CD14-positive monocyte (primary cell): ENCODE measurements at regions not wholly inside any gene's neighbourhood (a gene's known extent, or its start where the extent isn't known, plus 50 kb on each side); places are given as distances from the start of the nearest gene placed in this dataset.

Source experiments
- DNase-seq, 3 donors: peaks; one replicate each; pipeline ENCODE4 v3.0.0-alpha.2; 2011 to 2022
- H2AFZ ChIP-seq: 2 replicates; pipeline ENCODE4 v1.6.0; 2012; ENCODE audit warnings: mild to moderate bottlenecking, low read depth, low read length, inconsistent platforms; ENCODE audit not compliant: insufficient read depth, poor library complexity, severe bottlenecking
- H3K27ac ChIP-seq, 2 donors: 1 replicate in 1 of 2; 2 replicates in 1 of 2; pipeline ENCODE4 v1.5.1; 2012 to 2013; ENCODE audit warnings: low read length in 2 of 2, control low read depth in 1 of 2, inconsistent platforms in 1 of 2, low read depth in 1 of 2, mild to moderate bottlenecking in 1 of 2
- H3K27me3 ChIP-seq, 2 donors: one replicate each; pipeline versions ENCODE4 v1.6.0 to v1.6.1; 2011 to 2013; ENCODE audit warnings: low read length in 2 of 2; ENCODE audit not compliant: control insufficient read depth in 2 of 2, insufficient read depth in 2 of 2
- H3K36me3 ChIP-seq, 2 donors: replicated peaks in 1 of 2; 1 replicate in 1 of 2; 2 replicates in 1 of 2; pipeline versions ENCODE4 v1.5.1 to v1.6.1; 2012 to 2013; ENCODE audit warnings: low read length in 2 of 2, control low read depth in 1 of 2, inconsistent platforms in 1 of 2, mild to moderate bottlenecking in 1 of 2; ENCODE audit not compliant: insufficient read depth in 2 of 2, control insufficient read depth in 1 of 2
- H3K4me1 ChIP-seq, 2 donors: 1 replicate in 1 of 2; 2 replicates in 1 of 2; pipeline versions ENCODE4 v1.5.1 to v1.6.1; 2012 to 2013; ENCODE audit warnings: low read length in 2 of 2, control low read depth in 1 of 2, inconsistent platforms in 1 of 2, mild to moderate bottlenecking in 1 of 2, moderate library complexity in 1 of 2; ENCODE audit not compliant: insufficient read depth in 2 of 2, control insufficient read depth in 1 of 2
- H3K4me2 ChIP-seq: replicated peaks from 2 replicates; pipeline ENCODE3; 2012; ENCODE audit warnings: low read length, moderate library complexity, mild to moderate bottlenecking; ENCODE audit not compliant: poor library complexity, severe bottlenecking; ENCODE audit errors: extremely low read depth
- H3K4me3 ChIP-seq, 3 experiments: fragments of 200-600 bp in 1 of 3; sonication (generic) in 1 of 3; replicated peaks in 1 of 3; 1 replicate in 2 of 3; 2 replicates in 1 of 3; pipeline ENCODE4 v1.5.1; 2011 to 2013; ENCODE audit warnings: low read length in 3 of 3, mild to moderate bottlenecking in 3 of 3, control low read depth in 2 of 3, low read depth in 2 of 3, inconsistent platforms in 1 of 3, moderate library complexity in 1 of 3
- H3K79me2 ChIP-seq: 2 replicates; pipeline ENCODE4 v1.6.0; 2012; ENCODE audit warnings: mild to moderate bottlenecking, control low read depth, inconsistent platforms, low read length, moderate library complexity; ENCODE audit not compliant: insufficient read depth
- H3K9ac ChIP-seq: 2 replicates; pipeline ENCODE4 v1.6.0; 2017; ENCODE audit warnings: low read length, mild to moderate bottlenecking; ENCODE audit not compliant: insufficient read depth, poor library complexity, severe bottlenecking
- H3K9me3 ChIP-seq, 2 donors: replicated peaks in 1 of 2; 1 replicate in 1 of 2; 2 replicates in 1 of 2; pipeline versions ENCODE4 v1.5.1 to v1.6.1; 2012 to 2013; ENCODE audit warnings: low read length in 2 of 2, control low read depth in 1 of 2; ENCODE audit not compliant: control insufficient read depth in 1 of 2, insufficient read depth in 1 of 2
- H4K20me1 ChIP-seq: 2 replicates; pipeline ENCODE4 v1.6.0; 2012; ENCODE audit warnings: mild to moderate bottlenecking, low read length, control low read depth, moderate library complexity; ENCODE audit not compliant: insufficient read depth
- H3K27ac Mint-ChIP-seq, 7 donors: one replicate each; pipeline ENCODE4 v1.8.0; 2020; ENCODE audit warnings: mild to moderate bottlenecking in 7 of 7, mixed read lengths in 7 of 7, moderate library complexity in 6 of 7, inconsistent platforms in 2 of 7
- H3K27me3 Mint-ChIP-seq, 3 donors: one replicate each; pipeline ENCODE4 v1.8.0; 2021 to 2022; ENCODE audit warnings: low read depth in 3 of 3, mild to moderate bottlenecking in 3 of 3, mixed read lengths in 3 of 3, moderate library complexity in 3 of 3, inconsistent platforms in 1 of 3
- H3K36me3 Mint-ChIP-seq, 2 donors: one replicate each; pipeline ENCODE4 v1.8.0; 2020; ENCODE audit warnings: mixed read lengths in 2 of 2, inconsistent platforms in 1 of 2, mild to moderate bottlenecking in 1 of 2
- H3K4me1 Mint-ChIP-seq: one replicate; pipeline ENCODE4 v1.8.0; 2020; ENCODE audit warnings: mild to moderate bottlenecking, mixed read lengths
- H3K4me3 Mint-ChIP-seq, 2 donors: one replicate each; pipeline ENCODE4 v1.8.0; 2020; ENCODE audit warnings: mild to moderate bottlenecking in 2 of 2, mixed read lengths in 2 of 2, moderate library complexity in 1 of 2
- H3K9me3 Mint-ChIP-seq, 7 donors: one replicate each; pipeline ENCODE4 v1.8.0; 2020 to 2022; ENCODE audit warnings: mixed read lengths in 7 of 7, mild to moderate bottlenecking in 6 of 7, moderate library complexity in 6 of 7, inconsistent platforms in 2 of 7
- CTCF ChIP-seq: fragments of 200-600 bp; IDR thresholded peaks from one replicate; pipeline ENCODE4 v1.8.0; 2022; ENCODE audit warnings: antibody characterized with exemption, mild to moderate bottlenecking
- WGBS: methylation state at CpG from one replicate; pipeline ENCODE4 v1.1.5; 2013; ENCODE audit warnings: missing lambda C conversion rate; ENCODE audit not compliant: insufficient coverage; 5-methylcytosine and 5-hydroxymethylcytosine counted together
- intact Hi-C, 2 donors: fragments of 100-400 bp; cut with micrococcal nuclease; formaldehyde crosslinking; loops; one replicate each; pipeline versions ENCODE4 v1.15.0 to v1.15.1; 2023

DNA sequence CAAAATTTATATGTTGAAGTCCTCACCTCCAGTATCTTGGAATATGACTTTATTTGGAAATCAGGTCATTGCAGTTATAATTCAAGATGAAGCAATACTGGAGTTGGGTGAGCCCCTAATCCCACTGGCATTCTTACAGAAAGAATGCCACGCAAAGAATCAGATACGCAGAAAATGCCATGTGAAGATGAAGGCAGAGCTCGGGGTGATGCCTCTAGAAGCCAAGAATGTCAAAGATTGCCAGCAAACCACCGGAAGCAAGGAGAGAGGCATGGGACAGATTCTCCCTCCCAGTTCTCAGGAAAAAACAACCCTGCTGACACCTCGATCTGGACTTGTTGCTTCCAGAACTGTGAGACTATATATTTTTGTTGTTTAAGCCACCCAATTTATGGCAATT, 273.4 kb upstream of the CITED2 start:
- no peaks in the 10 kb centered on the region for H4K20me1 ChIP-seq

GRCh38 chr6:139647016-139647415, 272.6 kb upstream of the CITED2 start:
- H3K4me1 Mint-ChIP-seq, result peaks cover 65% of the 10 kb centered on the region
- H3K9me3 Mint-ChIP-seq, result peaks cover 0 to 8% (median 3%) of the 10 kb centered on the region in 7 donors
- no peak overlapping the region for H3K4me3 Mint-ChIP-seq
- Histone ChIP-seq H3K4me3 (no peak overlapping the region), H3K27me3 (no peaks in the 10 kb centered on the region), H3K4me1 (peaks cover 44 to 53% of the 10 kb centered on the region in 2 donors), H3K27ac (no peak overlapping the region), H3K4me2 (no peak overlapping the region), H4K20me1 (no peaks in the 10 kb centered on the region), H3K9ac (no peak overlapping the region), H3K79me2 (no peaks in the 10 kb centered on the region), H3K36me3 (no peaks in the 10 kb centered on the region), H2AFZ (no peak overlapping the region), H3K9me3 (no peaks in the 10 kb centered on the region)
- TF ChIP-seq CTCF, result no peak
- peaks cover 2 to 3% of the 10 kb centered on the region in 2 donors for H3K36me3 Mint-ChIP-seq
- no peak for DNase-seq
- H3K27me3 Mint-ChIP-seq, result peaks cover 0 to 3% (median 0%) of the 10 kb centered on the region in 3 donors
- WGBS, result 100% methylated on average over 1 of the region's 3 CpGs
- intact Hi-C loops, result no loop called here
- H3K27ac Mint-ChIP-seq, result peak overlapping the region in 1 of 7 donors; percentile 10

More for the DNA sequence above, 273.4 kb upstream of the CITED2 start:
- H3K27me3 Mint-ChIP-seq, result peaks cover 0 to 3% (median 0%) of the 10 kb centered on the region in 3 donors
- H3K79me2 ChIP-seq, result no peaks in the 10 kb centered on the region
- no peak overlapping the region for H3K9ac ChIP-seq
- 81% methylated on average over 5 of the region's 5 CpGs for WGBS
- peaks cover 2 to 3% of the 10 kb centered on the region in 2 donors for H3K36me3 Mint-ChIP-seq
- no peak overlapping the region for H2AFZ ChIP-seq
- no peaks in the 10 kb centered on the region for H3K27me3 ChIP-seq
- no peak overlapping the region for H3K4me2 ChIP-seq
- intact Hi-C loops, result no loop called here
- no peak for DNase-seq
- peak overlapping the region in 1 of 2 donors; percentile 72 for H3K27ac ChIP-seq
- H3K4me1 ChIP-seq, result peaks cover 36 to 45% of the 10 kb centered on the region in 2 donors
- peak overlapping the region in 1 of 7 donors; percentile 18 for H3K27ac Mint-ChIP-seq
- no peak overlapping the region for H3K4me3 Mint-ChIP-seq
- H3K4me1 Mint-ChIP-seq, result peaks cover 57% of the 10 kb centered on the region
- no peaks in the 10 kb centered on the region for H3K36me3 ChIP-seq
- peaks cover 0 to 8% (median 3%) of the 10 kb centered on the region in 7 donors for H3K9me3 Mint-ChIP-seq
- H3K9me3 ChIP-seq, result no peaks in the 10 kb centered on the region
- H3K4me3 ChIP-seq, result no peak overlapping the region
- TF ChIP-seq CTCF, result no peak
